ENCODE measurements at regions not wholly inside any gene's neighbourhood (a gene's known extent, or its start where the extent isn't known, plus 50 kb on each side); places are given as distances from the start of the nearest gene placed in this dataset.

GRCh38 chr3:59341459-59341858, 291.6 kb upstream of the CFAP20DC start (continued):
- TF ChIP-seq ETS1 (IDR thresholded peaks at IDR 0.05): no peak

- H3K4me2 ChIP-seq: no peak overlapping the region
- ATAC-seq (no peak), DNase-seq (ENCODE audit: low spot score) (no peak)
- Mint-ChIP-seq H3K9me3 (no peaks in the 10 kb centered on the region), H3K27ac (no peak overlapping the region), H3K4me3 (no peak overlapping the region), H3K36me3 (ENCODE audit: low read depth) (no peaks in the 10 kb centered on the region), H3K4me1 (no peaks in the 10 kb centered on the region), H3K27me3 (ENCODE audit: insufficient read depth, low read depth, poor library complexity) (peaks cover 2% of the 10 kb centered on the region)
- no peaks in the 10 kb centered on the region for H3K36me3 ChIP-seq (ENCODE audit: insufficient read depth)
- no peaks in the 10 kb centered on the region for H3K9me2 ChIP-seq (ENCODE audit: insufficient read depth)
- H3F3A ChIP-seq (replicated peaks; ENCODE audit: low read depth): no peaks in the 10 kb centered on the region
- no peak overlapping the region for H3K4me3 ChIP-seq
- no peaks in the 10 kb centered on the region for H4K20me1 ChIP-seq (replicated peaks; ENCODE audit: insufficient read depth)
- no peaks in the 10 kb centered on the region for H3K4me1 ChIP-seq (ENCODE audit: insufficient read depth)
- no peak overlapping the region for H2AFZ ChIP-seq
- H3K27ac ChIP-seq (ENCODE audit: low read depth): no peak overlapping the region
- no peaks in the 10 kb centered on the region for H3K79me2 ChIP-seq (replicated peaks; ENCODE audit: insufficient read depth)
- H3K27me3 ChIP-seq (ENCODE audit: insufficient read depth): no peaks in the 10 kb centered on the region
- TF ChIP-seq REST (IDR thresholded peaks at IDR 0.05; ENCODE audit: unreplicated experiment) (no peak), ZNF331 (CRISPR knock-in tag; IDR thresholded peaks at IDR 0.05; ENCODE audit: low read depth) (no peak), ZNF462 (CRISPR knock-in tag; IDR thresholded peaks at IDR 0.05) (no peak), JUNB (IDR thresholded peaks at IDR 0.05; ENCODE audit: unreplicated experiment) (no peak), STAT1 (IDR thresholded peaks at IDR 0.05; ENCODE audit: unreplicated experiment) (no peak), EZH2phosphoT487 (IDR thresholded peaks at IDR 0.05; ENCODE audit: unreplicated experiment) (no peak), ETS1 (IDR thresholded peaks at IDR 0.05) (no peak), EZH2 (IDR thresholded peaks at IDR 0.05; ENCODE audit: low read depth, unreplicated experiment) (no peak), NANOG (IDR thresholded peaks at IDR 0.05; ENCODE audit: borderline replicate concordance) (no peak), ZNF114 (CRISPR knock-in tag; IDR thresholded peaks at IDR 0.05) (no peak), CREB1 (CRISPR knock-in tag; IDR thresholded peaks at IDR 0.05; ENCODE audit: low read depth) (no peak), POLR2AphosphoS5 (IDR thresholded peaks at IDR 0.05; ENCODE audit: low read depth) (no peak)
Measured at GRCh38 chr3:59339818-59340217, 290.0 kb upstream of the CFAP20DC start.
